Peyer's patch (tissue), 4 donors: ENCODE measurements at regions not wholly inside any gene's neighbourhood (a gene's known extent, or its start where the extent isn't known, plus 50 kb on each side); places are given as distances from the start of the nearest gene placed in this dataset.

Experiments used
- CTCF ChIP-seq, 6 experiments: fragments of 450-650 bp in 4 of 6; fragments of 200-600 bp in 2 of 6; sonication (generic) in 1 of 6; IDR thresholded peaks; one replicate each; pipeline ENCODE4 v1.5.1; 2017 to 2019; ENCODE audit warnings: antibody characterized with exemption in 6 of 6, mild to moderate bottlenecking in 3 of 6, moderate library complexity in 1 of 6
- POLR2A ChIP-seq, 2 donors: fragments of 450-650 bp; IDR thresholded peaks; one replicate each; pipeline ENCODE4 v1.5.1; 2017; ENCODE audit warnings: antibody characterized with exemption in 2 of 2, mild to moderate bottlenecking in 2 of 2, moderate library complexity in 2 of 2

GRCh38 chr1:227372726-227373130 is 54.4 kb upstream of the CDC42BPA start:
- TF ChIP-seq CTCF (IDR thresholded peaks at IDR 0.05) (no peak), POLR2A (IDR thresholded peaks at IDR 0.05) (no peak)
